SK-N-SH treated with all-trans-retinoic acid at 6 μM for 48 hours (cell line): ENCODE measurements at regions not wholly inside any gene's neighbourhood (a gene's known extent, or its start where the extent isn't known, plus 50 kb on each side); places are given as distances from the start of the nearest gene placed in this dataset.

Source experiments
- BACH2 ChIP-seq: fragments of 250-450 bp; sonication (Bioruptor Pico); IDR thresholded peaks from 2 replicates; pipeline ENCODE4 v1.9.0; 2021; ENCODE audit warnings: mild to moderate bottlenecking, borderline replicate concordance
- ISL1 ChIP-seq: fragments of 250-450 bp; sonication (Bioruptor Pico); IDR thresholded peaks from 2 replicates; pipeline ENCODE4 v2.1.2; 2022; ENCODE audit warnings: mild to moderate bottlenecking, moderate library complexity
- SNAI2 ChIP-seq: fragments of 250-450 bp; sonication (Bioruptor Pico); IDR thresholded peaks from 2 replicates; pipeline ENCODE4 v1.5.0; 2020; ENCODE audit warnings: mild to moderate bottlenecking, moderate library complexity
- TCF4 ChIP-seq: fragments of 250-450 bp; sonication (Bioruptor Pico); IDR thresholded peaks from 2 replicates; pipeline ENCODE4 v1.8.0; 2021; ENCODE audit warnings: mild to moderate bottlenecking, moderate library complexity, borderline replicate concordance
- ZFP3 ChIP-seq: fragments of 250-450 bp; sonication (Bioruptor Pico); IDR thresholded peaks from 2 replicates; pipeline ENCODE4 v1.5.0; 2020; ENCODE audit warnings: mild to moderate bottlenecking, moderate library complexity
- TF ChIP-seq, protein P1 (sequence below): fragments of 250-450 bp; sonication (Bioruptor Pico); IDR thresholded peaks from 2 replicates; pipeline ENCODE4 v1.5.1; 2021; ENCODE audit warnings: mild to moderate bottlenecking, moderate library complexity

DNA sequence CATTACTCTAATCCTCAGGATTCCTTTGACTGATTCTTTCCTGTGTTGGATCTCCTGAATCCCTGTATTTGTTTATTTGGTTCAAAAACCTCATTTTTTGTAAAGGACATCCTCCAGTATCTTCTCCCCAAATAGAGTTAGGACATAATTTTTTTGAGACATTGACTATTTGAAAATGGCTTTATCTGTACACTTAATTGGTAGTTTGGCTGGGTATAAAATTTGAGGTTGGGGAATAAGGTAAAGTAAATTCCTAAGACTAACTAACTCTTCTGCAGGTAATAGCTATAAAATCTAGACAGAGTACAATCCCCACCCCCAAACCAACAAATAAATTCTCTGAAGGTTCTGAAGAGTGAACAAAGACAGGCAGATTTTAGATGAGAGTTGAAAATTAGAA, 114.4 kb downstream of the CTTN start:
- TF ChIP-seq ZFP3 (no peak), BACH2 (no peak), TCF4 (CRISPR knock-in tag) (no peak), ISL1 (CRISPR knock-in tag) (no peak), SNAI2 (CRISPR knock-in tag) (no peak)
- TF ChIP-seq, protein P1, sequence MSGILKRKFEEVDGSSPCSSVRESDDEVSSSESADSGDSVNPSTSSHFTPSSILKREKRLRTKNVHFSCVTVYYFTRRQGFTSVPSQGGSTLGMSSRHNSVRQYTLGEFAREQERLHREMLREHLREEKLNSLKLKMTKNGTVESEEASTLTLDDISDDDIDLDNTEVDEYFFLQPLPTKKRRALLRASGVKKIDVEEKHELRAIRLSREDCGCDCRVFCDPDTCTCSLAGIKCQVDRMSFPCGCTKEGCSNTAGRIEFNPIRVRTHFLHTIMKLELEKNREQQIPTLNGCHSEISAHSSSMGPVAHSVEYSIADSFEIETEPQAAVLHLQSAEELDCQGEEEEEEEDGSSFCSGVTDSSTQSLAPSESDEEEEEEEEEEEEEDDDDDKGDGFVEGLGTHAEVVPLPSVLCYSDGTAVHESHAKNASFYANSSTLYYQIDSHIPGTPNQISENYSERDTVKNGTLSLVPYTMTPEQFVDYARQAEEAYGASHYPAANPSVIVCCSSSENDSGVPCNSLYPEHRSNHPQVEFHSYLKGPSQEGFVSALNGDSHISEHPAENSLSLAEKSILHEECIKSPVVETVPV (CRISPR knock-in tag), result no peak
